NCI-H2107 treated with DMSO at 0.1 percent for 48 hours (cell line): ENCODE measurements at regions not wholly inside any gene's neighbourhood (a gene's known extent, or its start where the extent isn't known, plus 50 kb on each side); places are given as distances from the start of the nearest gene placed in this dataset.
"Not testable (repeated sequence)": the region's sequence is repeated elsewhere in the genome, so short reads cannot be mapped to it uniquely, and the experiment has no call there.

ENCODE experiments used
- DNase-seq: peaks from one replicate; lab custom pipeline; 2025; ENCODE audit not compliant: unreplicated experiment; lab: John Stamatoyannopoulos, UW

- no peak for DNase-seq
Observed at GRCh38 chr4:179353786-179354185, 1911.5 kb upstream of the AGA start.

GRCh38 chr4:179361978-179362486, 1919.8 kb upstream of the AGA start:
- DNase-seq: no peak

- DNase-seq: not testable (repeated sequence)
Observed at GRCh38 chr4:179365932-179366331, 1923.7 kb upstream of the AGA start.

- no peak for DNase-seq
Observed at GRCh38 chr4:179372242-179372641, 1930.0 kb upstream of the AGA start.

GRCh38 chr4:179372746-179373145, 1930.5 kb upstream of the AGA start:
- DNase-seq: no peak

GRCh38 chr4:179378847-179379246, 1936.6 kb upstream of the AGA start:
- not testable (repeated sequence) for DNase-seq

GRCh38 chr4:179392787-179393186, 1950.5 kb upstream of the AGA start:
- DNase-seq: no peak

GRCh38 chr4:179398414-179398813, 1956.2 kb upstream of the AGA start:
- peak; percentile 6 for DNase-seq

- DNase-seq: no peak
Observed at GRCh38 chr4:179399054-179399782, 1957.0 kb upstream of the AGA start.

- no peak for DNase-seq
Observed at GRCh38 chr4:179415037-179415846, 1973.0 kb upstream of the AGA start.

GRCh38 chr4:179415847-179416223, 1973.6 kb upstream of the AGA start:
- DNase-seq: no peak

GRCh38 chr4:179417357-179417756, 1975.1 kb upstream of the AGA start:
- no peak for DNase-seq

GRCh38 chr4:179437962-179438361, 1995.7 kb upstream of the AGA start:
- DNase-seq: no peak

- DNase-seq: no peak
Observed at GRCh38 chr4:179441596-179441995, 1999.4 kb upstream of the AGA start.

GRCh38 chr4:179447308-179447707, 2005.1 kb upstream of the AGA start:
- no peak for DNase-seq

GRCh38 chr4:179465131-179465797, 2023.0 kb upstream of the AGA start:
- DNase-seq: peak; percentile 8

GRCh38 chr4:179467878-179468277, 2025.6 kb upstream of the AGA start:
- no peak for DNase-seq

- DNase-seq: no peak
Observed at GRCh38 chr4:179472164-179472563, 2029.9 kb upstream of the AGA start.

GRCh38 chr4:179478608-179479007, 2036.4 kb upstream of the AGA start:
- DNase-seq: no peak

GRCh38 chr4:179485781-179486180, 2043.5 kb upstream of the AGA start:
- DNase-seq: no peak

GRCh38 chr4:179486570-179487335, 2044.5 kb upstream of the AGA start:
- no peak for DNase-seq
